Mucosa of stomach (tissue), 1 donor: ENCODE measurements at regions not wholly inside any gene's neighbourhood (a gene's known extent, or its start where the extent isn't known, plus 50 kb on each side); places are given as distances from the start of the nearest gene placed in this dataset.
"Not testable (repeated sequence)": the region's sequence is repeated elsewhere in the genome, so short reads cannot be mapped to it uniquely, and the experiment has no call there.

Source experiments
- H3K27me3 ChIP-seq: one replicate; pipeline ENCODE4 v1.7.0; 2013; ENCODE audit warnings: mild to moderate bottlenecking, low read length; ENCODE audit not compliant: control insufficient read depth, insufficient read depth
- H3K36me3 ChIP-seq: one replicate; pipeline ENCODE4 v1.7.0; 2013; ENCODE audit warnings: low read length; ENCODE audit not compliant: control insufficient read depth, insufficient read depth
- H3K4me1 ChIP-seq: one replicate; pipeline ENCODE4 v1.7.0; 2013; ENCODE audit warnings: mild to moderate bottlenecking, low read length; ENCODE audit not compliant: control insufficient read depth, insufficient read depth
- H3K4me3 ChIP-seq: one replicate; pipeline ENCODE4 v1.7.0; 2013; ENCODE audit warnings: low read length
- H3K9ac ChIP-seq: one replicate; pipeline ENCODE4 v1.7.0; 2013; ENCODE audit warnings: mild to moderate bottlenecking, low read length, moderate library complexity
- H3K9me3 ChIP-seq: one replicate; pipeline ENCODE4 v1.7.0; 2013; ENCODE audit warnings: mild to moderate bottlenecking, low read length, moderate library complexity; ENCODE audit not compliant: control insufficient read depth
- donor health status: Pancreatic carcinoma.

GRCh38 chr11:71179877-71180605 is 72.3 kb downstream of the SHANK2 start:
- Histone ChIP-seq H3K27me3 (no peaks in the 10 kb centered on the region), H3K9me3 (no peaks in the 10 kb centered on the region), H3K9ac (no peak overlapping the region), H3K4me1 (peaks cover 10% of the 10 kb centered on the region), H3K4me3 (no peak overlapping the region), H3K36me3 (no peaks in the 10 kb centered on the region)

GRCh38 chr11:71178076-71178475 is 74.3 kb downstream of the SHANK2 start:
- Histone ChIP-seq H3K9me3 (no peaks in the 10 kb centered on the region), H3K9ac (no peak overlapping the region), H3K36me3 (no peaks in the 10 kb centered on the region), H3K4me1 (peaks cover 10% of the 10 kb centered on the region), H3K4me3 (no peak overlapping the region), H3K27me3 (no peaks in the 10 kb centered on the region)

GRCh38 chr11:71176812-71177211 is 75.6 kb downstream of the SHANK2 start:
- Histone ChIP-seq H3K9me3 (no peaks in the 10 kb centered on the region), H3K9ac (no peak overlapping the region), H3K4me1 (peaks cover 10% of the 10 kb centered on the region), H3K27me3 (no peaks in the 10 kb centered on the region), H3K4me3 (no peak overlapping the region), H3K36me3 (no peaks in the 10 kb centered on the region)

- Histone ChIP-seq H3K4me1 (no peaks in the 10 kb centered on the region), H3K9ac (no peak overlapping the region), H3K4me3 (no peak overlapping the region), H3K9me3 (no peaks in the 10 kb centered on the region), H3K27me3 (no peaks in the 10 kb centered on the region), H3K36me3 (no peaks in the 10 kb centered on the region)
Observed at GRCh38 chr11:71173709-71174108, 78.7 kb downstream of the SHANK2 start.

- Histone ChIP-seq H3K4me3 (no peak overlapping the region), H3K4me1 (no peaks in the 10 kb centered on the region), H3K36me3 (no peaks in the 10 kb centered on the region), H3K9ac (no peak overlapping the region), H3K27me3 (no peaks in the 10 kb centered on the region), H3K9me3 (no peaks in the 10 kb centered on the region)
Observed at GRCh38 chr11:71172680-71173079, 79.7 kb downstream of the SHANK2 start.

GRCh38 chr11:71171576-71171975 is 80.8 kb downstream of the SHANK2 start:
- Histone ChIP-seq H3K4me3 (no peak overlapping the region), H3K9me3 (no peaks in the 10 kb centered on the region), H3K36me3 (no peaks in the 10 kb centered on the region), H3K9ac (no peak overlapping the region), H3K27me3 (no peaks in the 10 kb centered on the region), H3K4me1 (no peaks in the 10 kb centered on the region)

- H3K27me3 ChIP-seq: no peaks in the 10 kb centered on the region
- H3K9ac ChIP-seq: no peak overlapping the region
- no peaks in the 10 kb centered on the region for H3K9me3 ChIP-seq
- no peak overlapping the region for H3K4me3 ChIP-seq
- H3K36me3 ChIP-seq: no peaks in the 10 kb centered on the region
- H3K4me1 ChIP-seq: no peaks in the 10 kb centered on the region
Observed at GRCh38 chr11:71170624-71171423, 81.6 kb downstream of the SHANK2 start.

GRCh38 chr11:71169313-71169712 is 83.1 kb downstream of the SHANK2 start:
- no peaks in the 10 kb centered on the region for H3K9me3 ChIP-seq
- H3K36me3 ChIP-seq: no peaks in the 10 kb centered on the region
- no peak overlapping the region for H3K9ac ChIP-seq
- H3K27me3 ChIP-seq: no peaks in the 10 kb centered on the region
- H3K4me3 ChIP-seq: no peak overlapping the region
- H3K4me1 ChIP-seq: no peaks in the 10 kb centered on the region

- H3K36me3 ChIP-seq, H3K4me3 ChIP-seq, H3K27me3 ChIP-seq, H3K9me3 ChIP-seq, H3K9ac ChIP-seq, H3K4me1 ChIP-seq: not testable (repeated sequence)
Observed at GRCh38 chr11:71167814-71168213, 84.6 kb downstream of the SHANK2 start.

GRCh38 chr11:71165771-71166170 is 86.6 kb downstream of the SHANK2 start:
- Histone ChIP-seq H3K27me3 (no peaks in the 10 kb centered on the region), H3K9me3 (no peaks in the 10 kb centered on the region), H3K4me3 (no peak overlapping the region), H3K4me1 (no peaks in the 10 kb centered on the region), H3K9ac (no peak overlapping the region), H3K36me3 (no peaks in the 10 kb centered on the region)

GRCh38 chr11:71164621-71165020 is 87.8 kb downstream of the SHANK2 start:
- no peaks in the 10 kb centered on the region for H3K27me3 ChIP-seq
- no peaks in the 10 kb centered on the region for H3K36me3 ChIP-seq
- no peaks in the 10 kb centered on the region for H3K4me1 ChIP-seq
- H3K9me3 ChIP-seq: no peaks in the 10 kb centered on the region
- no peak overlapping the region for H3K4me3 ChIP-seq
- H3K9ac ChIP-seq: no peak overlapping the region

- no peaks in the 10 kb centered on the region for H3K27me3 ChIP-seq
- no peaks in the 10 kb centered on the region for H3K4me1 ChIP-seq
- no peak overlapping the region for H3K9ac ChIP-seq
- no peaks in the 10 kb centered on the region for H3K36me3 ChIP-seq
- H3K9me3 ChIP-seq: no peaks in the 10 kb centered on the region
- H3K4me3 ChIP-seq: no peak overlapping the region
Observed at GRCh38 chr11:71164186-71164585, 88.2 kb downstream of the SHANK2 start.
